ENCODE measurements at regions not wholly inside any gene's neighbourhood (a gene's known extent, or its start where the extent isn't known, plus 50 kb on each side); places are given as distances from the start of the nearest gene placed in this dataset.

GRCh38 chr5:60330236-60330635, 369.7 kb downstream of the DEPDC1B start:
- intact Hi-C loops (cut with micrococcal nuclease) = no loop called here
- Histone ChIP-seq H3K27ac (ENCODE audit: low read length) (no peak overlapping the region), H3K4me1 (ENCODE audit: insufficient read depth, low read length) (peaks cover 20% of the 10 kb centered on the region; the same call in 1 of the 2 replicates)

DNA sequence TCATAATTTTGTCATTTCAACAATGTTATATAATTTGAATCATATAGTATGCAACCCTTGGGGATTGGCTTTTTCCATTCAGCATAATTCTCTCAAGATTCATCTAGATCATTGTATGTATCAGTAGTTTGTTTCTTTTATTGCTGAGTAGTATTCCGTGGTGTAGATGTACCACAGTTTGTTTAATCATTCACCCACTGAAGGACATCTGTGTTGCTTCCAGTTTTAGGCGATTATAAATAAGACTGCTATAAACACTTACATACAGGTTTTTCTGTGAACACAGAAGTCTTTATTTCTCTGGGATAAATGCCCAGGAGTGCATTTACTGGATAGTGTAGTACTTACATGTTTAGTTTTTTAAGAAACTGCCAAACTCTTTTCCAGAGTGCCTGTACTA, 374.1 kb downstream of the DEPDC1B start:
- Histone ChIP-seq H3K4me1 (ENCODE audit: insufficient read depth, low read length) (no peaks in the 10 kb centered on the region), H3K4me2 (ENCODE audit: low read length) (no peak overlapping the region), H3K4me3 (ENCODE audit: low read length) (no peak overlapping the region), H3K27ac (ENCODE audit: low read length) (no peak overlapping the region), H4K20me1 (ENCODE audit: low read length) (no peaks in the 10 kb centered on the region), H3F3A (ENCODE audit: low read length, unreplicated experiment) (no peaks in the 10 kb centered on the region), H3K36me3 (ENCODE audit: low read depth, low read length) (no peaks in the 10 kb centered on the region), H3K27me3 (ENCODE audit: low read length) (no peaks in the 10 kb centered on the region; the same call in 1 of the 2 replicates), H2AFZ (ENCODE audit: low read length) (no peak overlapping the region), H3K9me2 (replicated peaks; ENCODE audit: low read length) (no peaks in the 10 kb centered on the region), H3K9me3 (ENCODE audit: low read length) (no peaks in the 10 kb centered on the region), H3K79me2 (ENCODE audit: low read length) (no peaks in the 10 kb centered on the region), H3K9ac (ENCODE audit: low read length) (no peak overlapping the region)
- CTCF ChIA-PET = no interaction called here
- POLR2A ChIA-PET (ENCODE audit: unreplicated experiment) = no interaction called here
- intact Hi-C loops (cut with micrococcal nuclease) = loop anchor here (10.0 kb wide), 1 partner anchor 59 kb away; no protein-coding TSS in a partner anchor
- ATAC-seq (no peak), DNase-seq (no peak)
- TF ChIP-seq EZH2phosphoT487 (IDR thresholded peaks at IDR 0.05; ENCODE audit: borderline replicate concordance, low read length) = no peak
- no peak for TF ChIP-seq CTCF (conservative IDR thresholded peaks at IDR 0.05; ENCODE audit: low read depth, low read length)
- TF ChIP-seq EZH2 (IDR thresholded peaks at IDR 0.05; ENCODE audit: low read length, unreplicated experiment) = no peak
- BruUV-seq (replicated peaks) = no TSS peak

More at GRCh38 chr5:60330236-60330635, 369.7 kb downstream of the DEPDC1B start:
- no peaks in the 10 kb centered on the region for H3K36me3 ChIP-seq (ENCODE audit: low read depth, low read length)
- DNase-seq (no peak), ATAC-seq (no peak)
- CTCF ChIA-PET = no interaction called here
- no peaks in the 10 kb centered on the region for H3F3A ChIP-seq (ENCODE audit: low read length, unreplicated experiment)
- no peaks in the 10 kb centered on the region for H3K9me2 ChIP-seq (replicated peaks; ENCODE audit: low read length)
- H3K27me3 ChIP-seq (ENCODE audit: low read length) = no peaks in the 10 kb centered on the region
- POLR2A ChIA-PET (ENCODE audit: unreplicated experiment) = no interaction called here
- H3K9me3 ChIP-seq (ENCODE audit: low read length) = no peaks in the 10 kb centered on the region
- no TSS peak for BruUV-seq (replicated peaks)
- H3K79me2 ChIP-seq (ENCODE audit: low read length) = no peaks in the 10 kb centered on the region
- no peak overlapping the region for H3K4me2 ChIP-seq (ENCODE audit: low read length)
- TF ChIP-seq CTCF (conservative IDR thresholded peaks at IDR 0.05; ENCODE audit: low read depth, low read length) (no peak), EZH2 (IDR thresholded peaks at IDR 0.05; ENCODE audit: low read length, unreplicated experiment) (no peak), EZH2phosphoT487 (IDR thresholded peaks at IDR 0.05; ENCODE audit: borderline replicate concordance, low read length) (no peak)
- no peak overlapping the region for H3K4me3 ChIP-seq (ENCODE audit: low read length)
- no peak overlapping the region for H2AFZ ChIP-seq (ENCODE audit: low read length)
- no peak overlapping the region for H3K9ac ChIP-seq (ENCODE audit: low read length)
- no peaks in the 10 kb centered on the region for H4K20me1 ChIP-seq (ENCODE audit: low read length)

- Histone ChIP-seq H3K9me2 (replicated peaks; ENCODE audit: low read length) (no peaks in the 10 kb centered on the region), H3K9me3 (ENCODE audit: low read length) (no peaks in the 10 kb centered on the region), H3K27me3 (ENCODE audit: low read length) (no peaks in the 10 kb centered on the region; the same call in 1 of the 2 replicates), H3K27ac (ENCODE audit: low read length) (no peak overlapping the region), H3K4me1 (ENCODE audit: insufficient read depth, low read length) (no peaks in the 10 kb centered on the region), H3K4me3 (ENCODE audit: low read length) (no peak overlapping the region), H3K4me2 (ENCODE audit: low read length) (no peak overlapping the region), H2AFZ (ENCODE audit: low read length) (no peak overlapping the region), H4K20me1 (ENCODE audit: low read length) (no peaks in the 10 kb centered on the region), H3K9ac (ENCODE audit: low read length) (no peak overlapping the region), H3K79me2 (ENCODE audit: low read length) (no peaks in the 10 kb centered on the region), H3F3A (ENCODE audit: low read length, unreplicated experiment) (no peaks in the 10 kb centered on the region), H3K36me3 (ENCODE audit: low read depth, low read length) (no peaks in the 10 kb centered on the region)
- intact Hi-C loops (cut with micrococcal nuclease) = loop anchor here (10.0 kb wide), 1 partner anchor 61 kb away; no protein-coding TSS in a partner anchor
- ATAC-seq = no peak
- no peak for TF ChIP-seq EZH2 (IDR thresholded peaks at IDR 0.05; ENCODE audit: low read length, unreplicated experiment)
- no peak for TF ChIP-seq CTCF (conservative IDR thresholded peaks at IDR 0.05; ENCODE audit: low read depth, low read length)
- TF ChIP-seq EZH2phosphoT487 (IDR thresholded peaks at IDR 0.05; ENCODE audit: borderline replicate concordance, low read length) = no peak
- ChIA-PET POLR2A (ENCODE audit: unreplicated experiment) (no interaction called here), CTCF (no interaction called here)
- DNase-seq = no peak
- no TSS peak for BruUV-seq (replicated peaks)
Measured at GRCh38 chr5:60323596-60323995, 376.4 kb downstream of the DEPDC1B start.
